GM23338 (cell line): ENCODE measurements at regions not wholly inside any gene's neighbourhood (a gene's known extent, or its start where the extent isn't known, plus 50 kb on each side); places are given as distances from the start of the nearest gene placed in this dataset.
A peak's percentile ranks its signal among the peaks of the same experiment; 100 is the strongest.

Source experiments
- ATAC-seq: fragments of 200-7000 bp; cut with Tn5 transposase; 3 replicates; pipeline ENCODE4 v1.9.1; 2020
- DNase-seq: peaks from one replicate; pipeline ENCODE4 v3.0.0-alpha.2; 2015; ENCODE audit warnings: low spot score
- H2AFZ ChIP-seq: fragments of 200-600 bp; sonication (generic); 2 replicates; pipeline ENCODE4 v1.8.0; 2016; ENCODE audit warnings: antibody characterized with exemption, mild to moderate bottlenecking, moderate library complexity
- H3F3A ChIP-seq: fragments of 200-600 bp; sonication (generic); replicated peaks from 2 replicates; pipeline ENCODE4 v1.8.0; 2017; ENCODE audit warnings: antibody characterized with exemption, mixed run types, low read depth
- H3K27ac ChIP-seq: fragments of 200-600 bp; sonication (generic); 2 replicates; pipeline ENCODE4 v1.6.1; 2016; ENCODE audit warnings: low read depth
- H3K27me3 ChIP-seq: fragments of 200-600 bp; sonication (generic); 2 replicates; pipeline ENCODE4 v1.8.0; 2016; ENCODE audit warnings: mild to moderate bottlenecking, mixed run types, moderate library complexity; ENCODE audit not compliant: insufficient read depth
- H3K36me3 ChIP-seq: fragments of 200-600 bp; sonication (generic); 2 replicates; pipeline ENCODE4 v1.8.0; 2016; ENCODE audit warnings: mild to moderate bottlenecking; ENCODE audit not compliant: insufficient read depth
- H3K4me1 ChIP-seq: fragments of 200-600 bp; sonication (generic); 2 replicates; pipeline ENCODE4 v1.8.0; 2016; ENCODE audit warnings: mild to moderate bottlenecking, moderate library complexity; ENCODE audit not compliant: insufficient read depth
- H3K4me2 ChIP-seq: fragments of 200-600 bp; sonication (generic); 2 replicates; pipeline ENCODE4 v1.7.1; 2017; ENCODE audit warnings: mixed run types
- H3K4me3 ChIP-seq: fragments of 200-600 bp; sonication (generic); 2 replicates; pipeline ENCODE4 v1.6.1; 2016; ENCODE audit warnings: mixed run types
- H3K79me2 ChIP-seq: fragments of 200-600 bp; sonication (generic); replicated peaks from 2 replicates; pipeline ENCODE4 v1.8.0; 2017; ENCODE audit warnings: mild to moderate bottlenecking; ENCODE audit not compliant: insufficient read depth
- H3K9me2 ChIP-seq: fragments of 200-600 bp; sonication (generic); 2 replicates; pipeline ENCODE4 v1.8.0; 2017; ENCODE audit not compliant: insufficient read depth
- H4K20me1 ChIP-seq: fragments of 200-600 bp; sonication (generic); replicated peaks from 2 replicates; pipeline ENCODE4 v1.8.0; 2017; ENCODE audit warnings: mild to moderate bottlenecking; ENCODE audit not compliant: insufficient read depth
- H3K27ac Mint-ChIP-seq: 2 replicates; pipeline ENCODE4 v1.8.0; 2020; ENCODE audit warnings: inconsistent platforms, mild to moderate bottlenecking, moderate library complexity, mixed read lengths
- H3K27me3 Mint-ChIP-seq: 3 replicates; pipeline ENCODE4 v1.8.0; 2022; ENCODE audit warnings: low read depth, mild to moderate bottlenecking, moderate library complexity, mixed read lengths, inconsistent platforms; ENCODE audit not compliant: insufficient read depth, poor library complexity
- H3K36me3 Mint-ChIP-seq: 3 replicates; pipeline ENCODE4 v1.8.0; 2021; ENCODE audit warnings: low read depth, mild to moderate bottlenecking, inconsistent platforms, moderate library complexity, mixed read lengths
- H3K4me1 Mint-ChIP-seq: 3 replicates; pipeline ENCODE4 v1.8.0; 2020; ENCODE audit warnings: mild to moderate bottlenecking, inconsistent platforms, mixed read lengths
- H3K4me3 Mint-ChIP-seq: 3 replicates; pipeline ENCODE4 v1.8.0; 2021; ENCODE audit warnings: moderate library complexity, mild to moderate bottlenecking, inconsistent platforms, mixed read lengths
- H3K9me3 Mint-ChIP-seq: 3 replicates; pipeline ENCODE4 v1.8.0; 2020; ENCODE audit warnings: moderate library complexity, mild to moderate bottlenecking, inconsistent platforms, mixed read lengths
- CREB1 ChIP-seq: fragments of 250-450 bp; sonication (Bioruptor Pico); IDR thresholded peaks from 2 replicates; pipeline ENCODE4 v1.5.0; 2020; ENCODE audit warnings: low read depth, mild to moderate bottlenecking, moderate library complexity
- EZH2 ChIP-seq: fragments of 200-600 bp; sonication (generic); IDR thresholded peaks from one replicate; pipeline ENCODE4 v1.8.0; 2017; ENCODE audit warnings: antibody characterized with exemption, mild to moderate bottlenecking, low read depth; ENCODE audit not compliant: unreplicated experiment
- EZH2phosphoT487 ChIP-seq: fragments of 200-600 bp; sonication (generic); IDR thresholded peaks from one replicate; pipeline ENCODE4 v1.8.1; 2018; ENCODE audit warnings: antibody characterized with exemption; ENCODE audit not compliant: unreplicated experiment
- JUNB ChIP-seq: IDR thresholded peaks from one replicate; pipeline ENCODE4 v1.6.1; 2016; ENCODE audit warnings: antibody characterized with exemption; ENCODE audit not compliant: unreplicated experiment
- NANOG ChIP-seq: IDR thresholded peaks from 2 replicates; pipeline ENCODE4 v1.6.1; 2016; ENCODE audit warnings: antibody characterized with exemption, borderline replicate concordance
- POLR2AphosphoS5 ChIP-seq: IDR thresholded peaks from 2 replicates; pipeline ENCODE4 v1.6.1; 2016; ENCODE audit warnings: antibody characterized with exemption, low read depth
- STAT1 ChIP-seq: IDR thresholded peaks from one replicate; pipeline ENCODE4 v1.6.1; 2016; ENCODE audit warnings: antibody characterized with exemption; ENCODE audit not compliant: unreplicated experiment
- ZNF114 ChIP-seq: fragments of 250-450 bp; sonication (Bioruptor Pico); IDR thresholded peaks from 2 replicates; pipeline ENCODE4 v1.5.0; 2020; ENCODE audit warnings: mild to moderate bottlenecking, moderate library complexity
- ZNF331 ChIP-seq: fragments of 250-450 bp; sonication (Bioruptor Pico); IDR thresholded peaks from 2 replicates; pipeline ENCODE4 v1.5.0; 2020; ENCODE audit warnings: low read depth, mild to moderate bottlenecking, moderate library complexity
- TF ChIP-seq, protein P1 (sequence below), 2 experiments: fragments of 200-600 bp in 1 of 2; sonication (generic) in 1 of 2; conservative IDR thresholded peaks; 2 replicates each; pipeline versions ENCODE4 v1.5.1 to v1.6.1; 2016 to 2017; ENCODE audit warnings: antibody characterized with exemption in 2 of 2, low read depth in 2 of 2, mild to moderate bottlenecking in 2 of 2, moderate library complexity in 1 of 2
- TF ChIP-seq, protein P2 (sequence below): IDR thresholded peaks from one replicate; pipeline ENCODE4 v1.6.1; 2018; ENCODE audit warnings: antibody characterized with exemption; ENCODE audit not compliant: unreplicated experiment
- TF ChIP-seq, protein P3 (sequence below): fragments of 250-450 bp; sonication (Bioruptor Pico); IDR thresholded peaks from 2 replicates; pipeline ENCODE4 v1.5.0; 2020; ENCODE audit warnings: mild to moderate bottlenecking, moderate library complexity
- TF ChIP-seq, protein P4 (sequence below): IDR thresholded peaks from 2 replicates; pipeline ENCODE4 v1.6.1; 2016; ENCODE audit warnings: antibody characterized with exemption

DNA sequence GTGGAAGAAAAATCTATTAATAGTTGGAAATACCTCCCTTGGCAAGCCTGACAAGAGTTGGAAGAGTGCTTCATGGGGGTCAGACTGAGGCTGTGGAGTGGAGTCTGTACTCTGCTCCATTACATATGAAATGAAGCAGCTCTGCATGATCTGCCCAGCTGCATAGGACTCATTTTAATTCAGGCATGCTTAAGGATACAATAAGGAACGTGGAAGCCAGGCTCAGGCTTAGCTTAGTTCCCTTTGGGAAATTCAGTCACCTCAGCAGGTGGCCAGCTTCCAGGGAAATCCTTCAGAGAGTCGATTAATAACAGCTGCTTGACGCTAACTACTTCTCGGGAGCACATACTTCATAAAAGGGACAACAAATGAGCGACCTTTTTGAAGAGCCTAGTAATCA, 1672.9 kb upstream of the WWC1 start:
- no peaks in the 10 kb centered on the region for H3K36me3 ChIP-seq
- H3K79me2 ChIP-seq, result no peaks in the 10 kb centered on the region
- H3K27me3 Mint-ChIP-seq, result no peaks in the 10 kb centered on the region
- H3K4me1 Mint-ChIP-seq, result peaks cover 8% of the 10 kb centered on the region
- H2AFZ ChIP-seq, result peak overlapping the region; percentile 75
- H3K9me2 ChIP-seq, result no peaks in the 10 kb centered on the region
- DNase-seq (peak; percentile 57), ATAC-seq (peak; percentile 81)
- no peak overlapping the region for H3K4me3 Mint-ChIP-seq
- H3K27ac ChIP-seq, result no peak overlapping the region; the same call in 1 of the 2 replicates
- TF ChIP-seq JUNB, result no peak
- no peak for TF ChIP-seq EZH2phosphoT487
- TF ChIP-seq, protein P1, sequence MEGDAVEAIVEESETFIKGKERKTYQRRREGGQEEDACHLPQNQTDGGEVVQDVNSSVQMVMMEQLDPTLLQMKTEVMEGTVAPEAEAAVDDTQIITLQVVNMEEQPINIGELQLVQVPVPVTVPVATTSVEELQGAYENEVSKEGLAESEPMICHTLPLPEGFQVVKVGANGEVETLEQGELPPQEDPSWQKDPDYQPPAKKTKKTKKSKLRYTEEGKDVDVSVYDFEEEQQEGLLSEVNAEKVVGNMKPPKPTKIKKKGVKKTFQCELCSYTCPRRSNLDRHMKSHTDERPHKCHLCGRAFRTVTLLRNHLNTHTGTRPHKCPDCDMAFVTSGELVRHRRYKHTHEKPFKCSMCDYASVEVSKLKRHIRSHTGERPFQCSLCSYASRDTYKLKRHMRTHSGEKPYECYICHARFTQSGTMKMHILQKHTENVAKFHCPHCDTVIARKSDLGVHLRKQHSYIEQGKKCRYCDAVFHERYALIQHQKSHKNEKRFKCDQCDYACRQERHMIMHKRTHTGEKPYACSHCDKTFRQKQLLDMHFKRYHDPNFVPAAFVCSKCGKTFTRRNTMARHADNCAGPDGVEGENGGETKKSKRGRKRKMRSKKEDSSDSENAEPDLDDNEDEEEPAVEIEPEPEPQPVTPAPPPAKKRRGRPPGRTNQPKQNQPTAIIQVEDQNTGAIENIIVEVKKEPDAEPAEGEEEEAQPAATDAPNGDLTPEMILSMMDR (conservative IDR thresholded peaks at IDR 0.05; ENCODE audit: low read depth in 2 of 2), result no peak
- TF ChIP-seq STAT1, result no peak
- TF ChIP-seq, protein P2, sequence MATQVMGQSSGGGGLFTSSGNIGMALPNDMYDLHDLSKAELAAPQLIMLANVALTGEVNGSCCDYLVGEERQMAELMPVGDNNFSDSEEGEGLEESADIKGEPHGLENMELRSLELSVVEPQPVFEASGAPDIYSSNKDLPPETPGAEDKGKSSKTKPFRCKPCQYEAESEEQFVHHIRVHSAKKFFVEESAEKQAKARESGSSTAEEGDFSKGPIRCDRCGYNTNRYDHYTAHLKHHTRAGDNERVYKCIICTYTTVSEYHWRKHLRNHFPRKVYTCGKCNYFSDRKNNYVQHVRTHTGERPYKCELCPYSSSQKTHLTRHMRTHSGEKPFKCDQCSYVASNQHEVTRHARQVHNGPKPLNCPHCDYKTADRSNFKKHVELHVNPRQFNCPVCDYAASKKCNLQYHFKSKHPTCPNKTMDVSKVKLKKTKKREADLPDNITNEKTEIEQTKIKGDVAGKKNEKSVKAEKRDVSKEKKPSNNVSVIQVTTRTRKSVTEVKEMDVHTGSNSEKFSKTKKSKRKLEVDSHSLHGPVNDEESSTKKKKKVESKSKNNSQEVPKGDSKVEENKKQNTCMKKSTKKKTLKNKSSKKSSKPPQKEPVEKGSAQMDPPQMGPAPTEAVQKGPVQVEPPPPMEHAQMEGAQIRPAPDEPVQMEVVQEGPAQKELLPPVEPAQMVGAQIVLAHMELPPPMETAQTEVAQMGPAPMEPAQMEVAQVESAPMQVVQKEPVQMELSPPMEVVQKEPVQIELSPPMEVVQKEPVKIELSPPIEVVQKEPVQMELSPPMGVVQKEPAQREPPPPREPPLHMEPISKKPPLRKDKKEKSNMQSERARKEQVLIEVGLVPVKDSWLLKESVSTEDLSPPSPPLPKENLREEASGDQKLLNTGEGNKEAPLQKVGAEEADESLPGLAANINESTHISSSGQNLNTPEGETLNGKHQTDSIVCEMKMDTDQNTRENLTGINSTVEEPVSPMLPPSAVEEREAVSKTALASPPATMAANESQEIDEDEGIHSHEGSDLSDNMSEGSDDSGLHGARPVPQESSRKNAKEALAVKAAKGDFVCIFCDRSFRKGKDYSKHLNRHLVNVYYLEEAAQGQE, result no peak
- TF ChIP-seq, protein P3, sequence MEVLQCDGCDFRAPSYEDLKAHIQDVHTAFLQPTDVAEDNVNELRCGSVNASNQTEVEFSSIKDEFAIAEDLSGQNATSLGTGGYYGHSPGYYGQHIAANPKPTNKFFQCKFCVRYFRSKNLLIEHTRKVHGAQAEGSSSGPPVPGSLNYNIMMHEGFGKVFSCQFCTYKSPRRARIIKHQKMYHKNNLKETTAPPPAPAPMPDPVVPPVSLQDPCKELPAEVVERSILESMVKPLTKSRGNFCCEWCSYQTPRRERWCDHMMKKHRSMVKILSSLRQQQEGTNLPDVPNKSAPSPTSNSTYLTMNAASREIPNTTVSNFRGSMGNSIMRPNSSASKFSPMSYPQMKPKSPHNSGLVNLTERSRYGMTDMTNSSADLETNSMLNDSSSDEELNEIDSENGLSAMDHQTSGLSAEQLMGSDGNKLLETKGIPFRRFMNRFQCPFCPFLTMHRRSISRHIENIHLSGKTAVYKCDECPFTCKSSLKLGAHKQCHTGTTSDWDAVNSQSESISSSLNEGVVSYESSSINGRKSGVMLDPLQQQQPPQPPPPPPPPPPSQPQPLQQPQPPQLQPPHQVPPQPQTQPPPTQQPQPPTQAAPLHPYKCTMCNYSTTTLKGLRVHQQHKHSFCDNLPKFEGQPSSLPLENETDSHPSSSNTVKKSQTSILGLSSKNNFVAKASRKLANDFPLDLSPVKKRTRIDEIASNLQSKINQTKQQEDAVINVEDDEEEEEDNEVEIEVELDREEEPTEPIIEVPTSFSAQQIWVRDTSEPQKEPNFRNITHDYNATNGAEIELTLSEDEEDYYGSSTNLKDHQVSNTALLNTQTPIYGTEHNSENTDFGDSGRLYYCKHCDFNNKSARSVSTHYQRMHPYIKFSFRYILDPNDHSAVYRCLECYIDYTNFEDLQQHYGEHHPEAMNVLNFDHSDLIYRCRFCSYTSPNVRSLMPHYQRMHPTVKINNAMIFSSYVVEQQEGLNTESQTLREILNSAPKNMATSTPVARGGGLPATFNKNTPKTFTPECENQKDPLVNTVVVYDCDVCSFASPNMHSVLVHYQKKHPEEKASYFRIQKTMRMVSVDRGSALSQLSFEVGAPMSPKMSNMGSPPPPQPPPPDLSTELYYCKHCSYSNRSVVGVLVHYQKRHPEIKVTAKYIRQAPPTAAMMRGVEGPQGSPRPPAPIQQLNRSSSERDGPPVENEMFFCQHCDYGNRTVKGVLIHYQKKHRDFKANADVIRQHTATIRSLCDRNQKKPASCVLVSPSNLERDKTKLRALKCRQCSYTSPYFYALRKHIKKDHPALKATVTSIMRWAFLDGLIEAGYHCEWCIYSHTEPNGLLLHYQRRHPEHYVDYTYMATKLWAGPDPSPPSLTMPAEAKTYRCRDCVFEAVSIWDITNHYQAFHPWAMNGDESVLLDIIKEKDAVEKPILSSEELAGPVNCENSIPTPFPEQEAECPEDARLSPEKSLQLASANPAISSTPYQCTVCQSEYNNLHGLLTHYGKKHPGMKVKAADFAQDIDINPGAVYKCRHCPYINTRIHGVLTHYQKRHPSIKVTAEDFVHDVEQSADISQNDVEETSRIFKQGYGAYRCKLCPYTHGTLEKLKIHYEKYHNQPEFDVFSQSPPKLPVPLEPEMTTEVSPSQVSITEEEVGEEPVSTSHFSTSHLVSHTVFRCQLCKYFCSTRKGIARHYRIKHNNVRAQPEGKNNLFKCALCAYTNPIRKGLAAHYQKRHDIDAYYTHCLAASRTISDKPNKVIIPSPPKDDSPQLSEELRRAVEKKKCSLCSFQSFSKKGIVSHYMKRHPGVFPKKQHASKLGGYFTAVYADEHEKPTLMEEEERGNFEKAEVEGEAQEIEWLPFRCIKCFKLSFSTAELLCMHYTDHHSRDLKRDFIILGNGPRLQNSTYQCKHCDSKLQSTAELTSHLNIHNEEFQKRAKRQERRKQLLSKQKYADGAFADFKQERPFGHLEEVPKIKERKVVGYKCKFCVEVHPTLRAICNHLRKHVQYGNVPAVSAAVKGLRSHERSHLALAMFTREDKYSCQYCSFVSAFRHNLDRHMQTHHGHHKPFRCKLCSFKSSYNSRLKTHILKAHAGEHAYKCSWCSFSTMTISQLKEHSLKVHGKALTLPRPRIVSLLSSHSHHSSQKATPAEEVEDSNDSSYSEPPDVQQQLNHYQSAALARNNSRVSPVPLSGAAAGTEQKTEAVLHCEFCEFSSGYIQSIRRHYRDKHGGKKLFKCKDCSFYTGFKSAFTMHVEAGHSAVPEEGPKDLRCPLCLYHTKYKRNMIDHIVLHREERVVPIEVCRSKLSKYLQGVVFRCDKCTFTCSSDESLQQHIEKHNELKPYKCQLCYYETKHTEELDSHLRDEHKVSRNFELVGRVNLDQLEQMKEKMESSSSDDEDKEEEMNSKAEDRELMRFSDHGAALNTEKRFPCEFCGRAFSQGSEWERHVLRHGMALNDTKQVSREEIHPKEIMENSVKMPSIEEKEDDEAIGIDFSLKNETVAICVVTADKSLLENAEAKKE (CRISPR knock-in tag), result no peak
- TF ChIP-seq NANOG, result no peak
- no peak for TF ChIP-seq CREB1
- TF ChIP-seq ZNF331 (CRISPR knock-in tag), result no peak
- TF ChIP-seq ZNF114 (CRISPR knock-in tag), result no peak
- TF ChIP-seq, protein P4, sequence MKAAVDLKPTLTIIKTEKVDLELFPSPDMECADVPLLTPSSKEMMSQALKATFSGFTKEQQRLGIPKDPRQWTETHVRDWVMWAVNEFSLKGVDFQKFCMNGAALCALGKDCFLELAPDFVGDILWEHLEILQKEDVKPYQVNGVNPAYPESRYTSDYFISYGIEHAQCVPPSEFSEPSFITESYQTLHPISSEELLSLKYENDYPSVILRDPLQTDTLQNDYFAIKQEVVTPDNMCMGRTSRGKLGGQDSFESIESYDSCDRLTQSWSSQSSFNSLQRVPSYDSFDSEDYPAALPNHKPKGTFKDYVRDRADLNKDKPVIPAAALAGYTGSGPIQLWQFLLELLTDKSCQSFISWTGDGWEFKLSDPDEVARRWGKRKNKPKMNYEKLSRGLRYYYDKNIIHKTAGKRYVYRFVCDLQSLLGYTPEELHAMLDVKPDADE, result no peak
- TF ChIP-seq EZH2, result no peak
- TF ChIP-seq POLR2AphosphoS5, result no peak
- no peak overlapping the region for H3K4me2 ChIP-seq
- peaks cover 2% of the 10 kb centered on the region; the same call in 1 of the 3 replicates for H3K9me3 Mint-ChIP-seq
- no peaks in the 10 kb centered on the region for H4K20me1 ChIP-seq
- no peak overlapping the region for H3K27ac Mint-ChIP-seq
- peaks cover 7% of the 10 kb centered on the region; the same call in 1 of the 3 replicates for H3K36me3 Mint-ChIP-seq
- no peak overlapping the region for H3K4me3 ChIP-seq
- peaks cover 11% of the 10 kb centered on the region for H3K4me1 ChIP-seq
- H3F3A ChIP-seq, result no peaks in the 10 kb centered on the region
- no peaks in the 10 kb centered on the region for H3K27me3 ChIP-seq
